Keratinocyte (primary cell): ENCODE measurements at regions not wholly inside any gene's neighbourhood (a gene's known extent, or its start where the extent isn't known, plus 50 kb on each side); places are given as distances from the start of the nearest gene placed in this dataset.

Experiments used
- DNase-seq: peaks from one replicate; pipeline ENCODE4 v3.0.0-alpha.2; 2011; ENCODE audit warnings: low read depth, missing footprints, low spot score
- FAIRE-seq: peaks from 2 replicates; lab custom pipeline; 2011; peaks lifted over from hg19 to GRCh38; lab: Jason Lieb, UNC
- H2AFZ ChIP-seq: 2 replicates; pipeline ENCODE4 v1.6.0; 2012; ENCODE audit warnings: low read length, control low read depth, inconsistent platforms; ENCODE audit not compliant: control insufficient read depth
- H3K27ac ChIP-seq: 2 replicates; pipeline ENCODE4 v1.5.1; 2011; ENCODE audit warnings: low read length; ENCODE audit not compliant: control insufficient read depth, insufficient read depth
- H3K27me3 ChIP-seq: 3 replicates; pipeline ENCODE4 v1.6.0; 2011; ENCODE audit warnings: low read length; ENCODE audit not compliant: control insufficient read depth, insufficient read depth; ENCODE audit errors: extremely low read depth
- H3K36me3 ChIP-seq, 2 experiments: 2 replicates in 1 of 2; 3 replicates in 1 of 2; pipeline ENCODE4 v1.5.1; 2011; ENCODE audit warnings: low read length in 2 of 2, mild to moderate bottlenecking in 1 of 2; ENCODE audit not compliant: control insufficient read depth in 2 of 2, insufficient read depth in 2 of 2; ENCODE audit errors: extremely low read depth in 1 of 2
- H3K4me1 ChIP-seq: 3 replicates; pipeline ENCODE4 v1.5.1; 2011; ENCODE audit warnings: low read length; ENCODE audit not compliant: control insufficient read depth, insufficient read depth; ENCODE audit errors: extremely low read depth
- H3K4me2 ChIP-seq: 3 replicates; pipeline ENCODE4 v1.6.0; 2011; ENCODE audit warnings: low read depth, low read length; ENCODE audit not compliant: control insufficient read depth, insufficient read depth; ENCODE audit errors: extremely low read depth
- H3K4me3 ChIP-seq, 3 experiments: fragments of 200-600 bp in 1 of 3; sonication (generic) in 1 of 3; 2 replicates in 2 of 3; 3 replicates in 1 of 3; pipeline ENCODE4 v1.5.1; 2011 to 2016; ENCODE audit warnings: low read length in 3 of 3, mild to moderate bottlenecking in 3 of 3, control low read depth in 2 of 3, inconsistent platforms in 1 of 3, low read depth in 1 of 3, mixed read lengths in 1 of 3, mixed run types in 1 of 3, moderate library complexity in 1 of 3; ENCODE audit not compliant: control insufficient read depth in 2 of 3, insufficient read depth in 2 of 3; ENCODE audit errors: extremely low read depth in 1 of 3
- H3K79me2 ChIP-seq: 2 replicates; pipeline ENCODE4 v1.6.0; 2012; ENCODE audit warnings: low read length; ENCODE audit not compliant: control insufficient read depth, insufficient read depth
- H3K9ac ChIP-seq: 3 replicates; pipeline ENCODE4 v1.6.0; 2011; ENCODE audit warnings: low read length; ENCODE audit not compliant: control insufficient read depth, insufficient read depth; ENCODE audit errors: extremely low read depth
- H3K9me1 ChIP-seq: 3 replicates; pipeline ENCODE4 v1.6.0; 2011; ENCODE audit warnings: low read length; ENCODE audit not compliant: control insufficient read depth, insufficient read depth; ENCODE audit errors: extremely low read depth
- H3K9me3 ChIP-seq: 2 replicates; pipeline ENCODE4 v1.5.1; 2012; ENCODE audit warnings: low read depth, low read length; ENCODE audit not compliant: control insufficient read depth
- H4K20me1 ChIP-seq: 3 replicates; pipeline ENCODE4 v1.6.0; 2011; ENCODE audit warnings: low read length; ENCODE audit not compliant: control insufficient read depth, insufficient read depth; ENCODE audit errors: extremely low read depth
- EZH2 ChIP-seq: IDR thresholded peaks from one replicate; pipeline ENCODE4 v1.6.1; 2012; ENCODE audit warnings: inconsistent platforms, mild to moderate bottlenecking, low read length, moderate library complexity
- dilution Hi-C: fragments of 300-500 bp; cut with MboI; formaldehyde crosslinking; loops from one replicate; pipeline ENCODE4 v1.7.0; 2020; ENCODE audit warnings: low sequenced_read_pairs; ENCODE audit not compliant: extremely low pct_ligation_motif_present
- TF ChIP-seq, protein P1 (sequence below), 3 experiments: IDR thresholded peaks in 1 of 3; conservative IDR thresholded peaks in 1 of 3; optimal IDR thresholded peaks in 1 of 3; 2 replicates in 2 of 3; 3 replicates in 1 of 3; pipeline versions ENCODE3 to v1.5.1; 2011; ENCODE audit warnings: low read length in 3 of 3, mild to moderate bottlenecking in 3 of 3, moderate library complexity in 2 of 3, control low read depth in 1 of 3, inconsistent platforms in 1 of 3; ENCODE audit not compliant: insufficient read depth in 2 of 3; ENCODE audit errors: extremely low read depth in 1 of 3

DNA sequence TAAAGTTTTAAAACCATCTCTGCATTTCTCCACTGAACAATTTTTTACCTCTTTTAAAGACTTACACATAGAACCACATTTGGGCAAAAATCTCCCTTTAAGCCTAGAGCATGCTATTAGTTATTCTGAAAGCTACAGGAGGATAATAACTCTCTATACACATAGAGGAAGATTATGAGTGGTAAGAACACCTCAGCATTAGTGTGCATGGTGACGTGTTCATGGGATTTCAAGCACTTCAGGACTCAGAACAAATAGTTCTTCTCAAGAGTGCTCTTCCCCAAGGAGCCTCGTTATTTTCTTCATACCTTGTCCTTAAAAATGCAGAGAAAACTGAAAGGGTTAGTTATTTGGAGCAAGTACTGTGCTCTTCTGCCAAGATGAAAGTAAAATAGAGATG lies 256.9 kb upstream of the TUSC1 start:
- Histone ChIP-seq H3K9me1 (no peaks in the 10 kb centered on the region), H3K27me3 (no peaks in the 10 kb centered on the region), H3K4me2 (no peak overlapping the region), H3K4me1 (no peaks in the 10 kb centered on the region), H3K36me3 (no peaks in the 10 kb centered on the region), H4K20me1 (no peaks in the 10 kb centered on the region), H3K9me3 (no peaks in the 10 kb centered on the region), H3K4me3 (no peak overlapping the region), H3K79me2 (no peaks in the 10 kb centered on the region), H3K27ac (no peak overlapping the region), H3K9ac (no peak overlapping the region), H2AFZ (no peak overlapping the region)
- DNase-seq, result no peak
- FAIRE-seq, result no peak
- TF ChIP-seq, protein P1, sequence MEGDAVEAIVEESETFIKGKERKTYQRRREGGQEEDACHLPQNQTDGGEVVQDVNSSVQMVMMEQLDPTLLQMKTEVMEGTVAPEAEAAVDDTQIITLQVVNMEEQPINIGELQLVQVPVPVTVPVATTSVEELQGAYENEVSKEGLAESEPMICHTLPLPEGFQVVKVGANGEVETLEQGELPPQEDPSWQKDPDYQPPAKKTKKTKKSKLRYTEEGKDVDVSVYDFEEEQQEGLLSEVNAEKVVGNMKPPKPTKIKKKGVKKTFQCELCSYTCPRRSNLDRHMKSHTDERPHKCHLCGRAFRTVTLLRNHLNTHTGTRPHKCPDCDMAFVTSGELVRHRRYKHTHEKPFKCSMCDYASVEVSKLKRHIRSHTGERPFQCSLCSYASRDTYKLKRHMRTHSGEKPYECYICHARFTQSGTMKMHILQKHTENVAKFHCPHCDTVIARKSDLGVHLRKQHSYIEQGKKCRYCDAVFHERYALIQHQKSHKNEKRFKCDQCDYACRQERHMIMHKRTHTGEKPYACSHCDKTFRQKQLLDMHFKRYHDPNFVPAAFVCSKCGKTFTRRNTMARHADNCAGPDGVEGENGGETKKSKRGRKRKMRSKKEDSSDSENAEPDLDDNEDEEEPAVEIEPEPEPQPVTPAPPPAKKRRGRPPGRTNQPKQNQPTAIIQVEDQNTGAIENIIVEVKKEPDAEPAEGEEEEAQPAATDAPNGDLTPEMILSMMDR (optimal IDR thresholded peaks at IDR 0.05 in 1 of 3, IDR thresholded peaks at IDR 0.05 in 1 of 3, conservative IDR thresholded peaks at IDR 0.05 in 1 of 3; ENCODE audit: extremely low read depth in 1 of 3, insufficient read depth in 2 of 3, low read length in 3 of 3), result no peak
- TF ChIP-seq EZH2, result no peak
- dilution Hi-C loops, result no loop called here

DNA sequence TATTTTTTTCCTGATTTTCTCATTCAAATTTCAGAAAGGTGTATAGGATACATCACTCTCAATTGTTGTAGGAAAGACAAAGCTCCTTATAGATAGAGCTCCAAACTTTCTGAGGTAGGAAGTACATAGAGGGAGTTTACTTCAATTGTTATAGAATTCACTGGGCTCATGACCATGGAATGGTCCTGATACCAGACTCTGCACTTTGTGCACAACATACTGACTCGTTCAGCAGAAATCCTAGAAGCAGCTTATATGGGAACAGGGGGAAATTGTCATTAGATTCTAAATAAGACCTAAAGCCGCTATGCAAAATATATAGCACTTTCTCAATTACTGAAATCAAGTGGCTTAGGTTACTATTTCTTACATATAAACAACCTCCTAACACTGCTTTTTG lies 240.5 kb upstream of the TUSC1 start:
- no peaks in the 10 kb centered on the region for H3K4me1 ChIP-seq
- H3K27me3 ChIP-seq, result no peaks in the 10 kb centered on the region
- no peak overlapping the region for H3K9ac ChIP-seq
- TF ChIP-seq, protein P1 (optimal IDR thresholded peaks at IDR 0.05 in 1 of 3, IDR thresholded peaks at IDR 0.05 in 1 of 3, conservative IDR thresholded peaks at IDR 0.05 in 1 of 3; ENCODE audit: extremely low read depth in 1 of 3, insufficient read depth in 2 of 3, low read length in 3 of 3), result no peak
- TF ChIP-seq EZH2, result no peak
- H3K4me2 ChIP-seq, result no peak overlapping the region
- H3K9me3 ChIP-seq, result no peaks in the 10 kb centered on the region
- no peak overlapping the region for H2AFZ ChIP-seq
- dilution Hi-C loops, result no loop called here
- no peaks in the 10 kb centered on the region for H3K9me1 ChIP-seq
- no peaks in the 10 kb centered on the region for H3K36me3 ChIP-seq
- H3K4me3 ChIP-seq, result no peak overlapping the region
- DNase-seq (no peak), FAIRE-seq (no peak)
- no peak overlapping the region for H3K27ac ChIP-seq
- no peaks in the 10 kb centered on the region for H4K20me1 ChIP-seq
- no peaks in the 10 kb centered on the region for H3K79me2 ChIP-seq
